GM08714 (cell line): ENCODE measurements at regions not wholly inside any gene's neighbourhood (a gene's known extent, or its start where the extent isn't known, plus 50 kb on each side); places are given as distances from the start of the nearest gene placed in this dataset.
"Not testable (repeated sequence)": the region's sequence is repeated elsewhere in the genome, so short reads cannot be mapped to it uniquely, and the experiment has no call there.

Source experiments
- H3K4me3 ChIP-seq: fragments of 200-500 bp; sonication (Bioruptor generic); 2 replicates; pipeline ENCODE4 v1.5.1; 2014; ENCODE audit warnings: mild to moderate bottlenecking, low read length, inconsistent platforms
- ZNF274 ChIP-seq: IDR thresholded peaks from 2 replicates; pipeline ENCODE4 v1.6.1; 2012; ENCODE audit warnings: mild to moderate bottlenecking, low read depth, low read length

DNA sequence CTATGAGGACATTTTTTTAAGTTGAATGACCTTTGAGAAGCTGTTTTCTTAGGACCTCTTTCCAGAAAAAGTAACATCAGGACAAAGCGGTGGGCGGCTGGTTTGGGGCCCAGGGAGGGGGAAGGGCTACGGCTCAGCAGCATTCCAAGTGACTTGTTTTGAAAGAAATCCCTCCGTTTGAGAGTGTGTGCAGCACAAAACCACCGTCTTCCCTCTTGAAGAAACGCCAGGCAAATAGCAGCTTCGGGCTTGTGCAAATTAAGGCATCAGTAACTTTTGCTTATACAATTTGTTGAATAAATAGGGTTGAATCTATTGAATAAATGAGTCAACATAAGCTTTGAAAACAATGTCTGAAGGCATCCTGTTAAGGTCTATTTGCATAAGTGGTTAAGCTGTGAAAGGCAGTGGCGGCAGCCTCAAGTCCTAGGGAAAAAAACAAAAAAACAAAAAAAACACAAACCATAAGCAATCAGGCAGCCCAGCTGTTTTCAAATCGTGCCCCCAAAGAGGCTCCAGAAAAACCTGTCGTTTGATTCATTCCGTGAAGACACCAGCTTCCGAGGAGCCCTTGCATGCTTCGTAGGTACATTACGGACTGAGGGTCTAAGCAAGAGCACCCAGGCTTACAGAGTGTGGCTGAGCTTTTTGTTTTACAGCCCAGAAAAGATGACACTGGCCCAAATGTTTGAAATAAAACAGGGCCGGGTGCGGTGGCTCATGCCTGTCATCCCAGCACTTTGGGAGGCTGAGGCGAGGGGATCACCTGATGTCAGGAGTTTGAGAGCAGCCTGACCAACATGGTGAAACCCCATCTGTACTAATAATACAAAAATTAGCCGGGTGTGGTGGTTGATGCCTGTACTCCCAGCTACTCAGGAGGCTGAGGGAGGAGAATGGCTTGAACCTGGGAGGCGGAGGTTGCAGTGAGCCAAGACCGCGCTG is 103.7 kb downstream of the CRLF2 start:
- no peak overlapping the region for H3K4me3 ChIP-seq
- no peak for TF ChIP-seq ZNF274

DNA sequence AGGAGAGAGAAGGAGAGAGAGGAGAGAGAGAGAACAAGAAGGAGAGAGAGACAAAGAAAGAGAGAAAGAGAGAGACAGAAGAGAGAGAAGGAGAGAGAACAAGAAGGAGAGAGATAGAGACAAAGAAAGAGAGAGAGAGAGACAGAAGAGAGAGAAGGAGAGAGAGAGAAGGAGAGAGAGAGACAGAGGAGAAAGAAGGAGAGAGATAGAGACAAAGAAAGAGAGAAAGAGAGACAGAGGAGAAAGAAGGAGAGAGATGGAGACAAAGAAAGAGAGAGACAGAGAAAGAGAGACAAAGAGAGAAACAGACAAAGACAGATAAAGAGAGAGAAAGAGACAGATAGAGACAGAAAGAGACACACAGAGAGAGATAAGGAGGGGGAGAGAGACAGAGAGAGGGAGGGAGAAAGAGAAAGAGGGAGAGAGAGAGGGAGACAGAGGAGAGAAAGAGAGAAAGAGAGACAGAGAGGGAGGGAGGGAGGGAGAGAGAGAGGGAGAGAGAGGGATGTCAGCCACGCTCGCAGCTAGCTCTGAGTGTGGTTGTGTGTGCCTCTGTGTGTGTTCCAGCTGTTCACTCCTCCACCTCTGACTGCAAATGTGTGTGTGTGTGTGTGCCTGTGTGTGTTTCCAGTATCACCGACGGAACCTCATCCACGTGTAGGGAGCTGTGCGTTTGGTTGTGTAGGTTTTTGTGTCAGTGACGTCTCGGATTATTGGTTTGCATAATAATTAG is 105.8 kb downstream of the CRLF2 start:
- no peak overlapping the region for H3K4me3 ChIP-seq
- TF ChIP-seq ZNF274 = no peak

DNA sequence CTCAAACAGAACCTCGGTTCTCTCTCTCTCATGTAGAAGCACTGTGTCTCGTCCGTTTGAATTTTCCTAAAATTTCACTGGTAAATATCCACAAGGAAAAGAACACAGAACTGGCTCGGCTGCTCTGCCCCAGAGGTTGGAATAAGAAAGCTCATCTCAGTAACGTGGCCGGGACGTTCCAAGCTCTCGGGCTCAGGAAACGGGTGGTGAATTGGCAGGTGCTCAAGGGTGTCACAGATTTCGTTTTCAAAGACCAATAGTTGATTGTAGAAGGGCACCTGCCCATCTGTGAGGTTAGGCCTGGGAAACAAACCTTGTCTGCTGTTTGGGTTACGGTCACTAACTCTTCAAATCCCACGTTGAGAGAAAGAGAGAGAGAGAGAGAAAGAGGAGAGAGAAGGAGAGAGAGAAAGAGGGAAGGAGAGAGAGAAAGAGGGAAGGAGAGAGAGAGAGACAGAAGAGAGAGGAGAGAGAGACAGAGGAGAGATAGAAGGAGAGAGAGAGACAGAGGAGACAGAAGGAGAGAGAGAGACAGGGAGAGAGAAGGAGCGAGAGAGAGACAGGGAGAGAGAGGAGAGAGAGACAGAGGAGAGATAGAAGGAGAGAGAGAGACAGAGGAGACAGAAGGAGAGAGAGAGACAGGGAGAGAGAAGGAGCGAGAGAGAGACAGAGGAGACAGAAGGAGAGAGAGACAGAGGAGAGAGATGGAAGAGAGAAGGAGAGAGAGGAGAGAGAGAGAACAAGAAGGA is 106.6 kb downstream of the CRLF2 start:
- no peak overlapping the region for H3K4me3 ChIP-seq
- no peak for TF ChIP-seq ZNF274

DNA sequence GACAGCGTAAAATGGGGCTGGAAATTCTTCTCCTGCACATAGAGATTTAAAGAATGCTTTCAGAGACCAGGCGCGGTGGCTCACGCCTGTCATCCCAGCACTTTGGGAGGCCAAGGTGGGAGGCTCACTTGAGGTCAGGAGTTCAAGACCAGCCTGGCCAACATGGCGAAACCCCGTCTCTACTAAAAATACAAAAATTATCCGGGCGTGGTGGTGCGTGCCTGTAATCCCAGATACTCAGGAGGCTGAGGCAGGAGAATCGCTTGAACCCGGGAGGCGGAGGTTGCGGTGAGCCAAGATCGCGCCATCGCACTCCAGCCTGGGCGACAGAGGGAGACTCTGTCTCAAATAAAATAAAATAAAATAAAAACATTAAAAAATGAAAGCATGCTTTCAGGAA is 107.4 kb downstream of the CRLF2 start:
- not testable (repeated sequence) for H3K4me3 ChIP-seq

DNA sequence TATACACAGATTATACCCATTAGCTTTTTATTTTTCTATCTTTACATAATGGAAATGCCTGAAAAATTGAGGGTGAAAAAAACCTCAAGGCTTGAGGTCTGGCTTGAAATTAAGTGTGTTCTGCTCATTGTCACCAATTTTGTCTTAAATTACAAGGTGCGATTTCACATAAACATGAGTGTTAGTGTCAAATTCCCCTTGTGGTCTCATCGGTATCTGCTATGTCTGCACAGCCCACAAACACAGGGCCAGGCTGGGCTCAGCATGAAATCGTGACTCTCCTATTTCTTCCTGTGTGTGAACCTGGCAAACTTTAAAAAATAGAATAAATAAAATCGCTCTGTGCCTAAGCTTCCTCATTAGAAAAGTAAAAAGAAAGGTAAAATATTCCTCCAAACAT is 109.1 kb downstream of the CRLF2 start:
- H3K4me3 ChIP-seq = no peak overlapping the region
- no peak for TF ChIP-seq ZNF274

DNA sequence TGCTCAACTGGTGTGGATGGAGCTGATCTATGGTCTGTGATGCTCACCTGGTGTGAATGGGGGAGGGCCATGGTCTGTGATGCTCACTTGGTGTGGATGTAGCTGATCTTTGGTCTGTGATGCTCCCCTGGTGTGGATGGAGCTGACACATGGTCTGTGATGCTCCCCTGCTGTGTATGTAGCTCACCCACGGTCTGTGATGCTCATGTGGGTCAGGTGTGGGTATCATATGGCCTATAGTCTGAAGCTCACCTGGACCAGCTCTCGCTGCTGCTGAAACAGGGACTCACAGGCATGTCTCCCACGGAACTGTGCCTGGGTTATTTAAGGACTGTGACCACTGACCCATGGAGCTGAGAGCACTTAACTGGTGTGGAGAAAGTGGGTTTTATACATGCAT is 109.7 kb downstream of the CRLF2 start:
- no peak for TF ChIP-seq ZNF274
- H3K4me3 ChIP-seq = no peak overlapping the region

DNA sequence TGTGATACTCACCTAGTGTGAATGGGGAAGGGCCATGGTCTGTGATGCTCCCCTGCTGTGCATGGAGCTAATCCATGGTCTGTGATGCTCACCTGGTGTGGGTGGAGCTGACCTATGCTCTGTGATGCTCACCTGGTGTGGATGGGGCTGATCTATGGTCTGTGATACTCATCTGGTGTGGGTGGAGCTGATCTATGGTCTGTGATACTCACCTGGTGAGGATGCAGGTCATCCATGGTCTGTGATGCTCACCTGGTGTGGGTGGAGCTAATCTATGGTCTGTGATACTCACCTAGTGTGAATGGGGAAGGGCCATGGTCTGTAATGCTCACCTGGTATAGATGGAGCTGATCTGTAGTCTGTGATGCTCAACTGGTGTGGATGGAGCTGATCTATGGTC is 110.2 kb downstream of the CRLF2 start:
- H3K4me3 ChIP-seq = not testable (repeated sequence)

DNA sequence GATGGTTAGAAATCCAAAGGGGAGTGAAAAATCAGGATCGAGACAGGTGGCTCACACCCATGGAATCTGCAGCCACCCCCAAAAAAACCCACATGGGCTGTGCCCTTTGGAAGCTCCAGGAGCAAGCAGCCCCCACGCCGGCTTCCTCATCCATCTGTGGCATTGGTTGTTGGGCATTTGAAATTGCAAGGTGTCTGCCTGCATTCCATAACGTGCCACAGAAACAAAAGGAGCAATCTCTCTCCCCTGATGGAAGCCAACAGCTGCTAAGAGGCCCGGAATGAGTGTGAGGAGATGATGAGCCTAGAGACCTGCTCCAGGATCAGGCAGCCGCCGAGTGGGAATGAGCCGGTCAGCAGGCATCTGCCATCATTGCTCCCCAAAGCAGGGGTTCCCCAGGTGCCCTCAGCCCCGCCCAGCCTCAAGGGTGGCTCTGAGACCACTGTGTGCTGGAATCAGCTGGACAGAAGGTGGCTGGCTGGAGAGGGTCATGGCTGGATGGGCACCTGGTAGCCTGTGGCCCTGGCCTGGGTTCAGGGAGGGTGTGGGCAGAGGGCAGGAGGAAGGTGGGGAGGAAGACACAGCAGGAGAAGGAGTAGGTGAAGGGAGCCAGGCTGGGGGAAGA is 113.2 kb downstream of the CRLF2 start:
- no peak overlapping the region for H3K4me3 ChIP-seq
- TF ChIP-seq ZNF274 = no peak

DNA sequence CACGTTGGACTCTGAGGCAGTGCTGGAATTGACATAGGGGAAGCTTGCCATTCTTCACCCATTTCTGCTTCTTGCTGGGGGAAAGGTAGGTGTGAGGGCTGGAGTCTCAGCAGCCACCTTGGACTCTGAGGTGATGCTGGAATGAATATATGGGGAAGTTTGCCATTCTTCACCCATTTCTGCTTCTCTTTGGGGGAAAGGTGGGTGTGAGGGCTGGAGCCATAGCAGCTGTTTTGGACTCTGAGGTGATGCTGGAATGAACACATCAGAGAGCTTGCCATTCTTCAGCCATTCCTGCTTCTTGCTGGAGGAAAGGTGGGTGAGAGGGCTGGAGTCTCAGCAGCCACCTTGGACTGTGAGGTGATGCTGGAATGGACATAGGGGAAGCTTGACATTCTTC is 115.1 kb downstream of the CRLF2 start:
- no peak for TF ChIP-seq ZNF274
- H3K4me3 ChIP-seq = no peak overlapping the region

DNA sequence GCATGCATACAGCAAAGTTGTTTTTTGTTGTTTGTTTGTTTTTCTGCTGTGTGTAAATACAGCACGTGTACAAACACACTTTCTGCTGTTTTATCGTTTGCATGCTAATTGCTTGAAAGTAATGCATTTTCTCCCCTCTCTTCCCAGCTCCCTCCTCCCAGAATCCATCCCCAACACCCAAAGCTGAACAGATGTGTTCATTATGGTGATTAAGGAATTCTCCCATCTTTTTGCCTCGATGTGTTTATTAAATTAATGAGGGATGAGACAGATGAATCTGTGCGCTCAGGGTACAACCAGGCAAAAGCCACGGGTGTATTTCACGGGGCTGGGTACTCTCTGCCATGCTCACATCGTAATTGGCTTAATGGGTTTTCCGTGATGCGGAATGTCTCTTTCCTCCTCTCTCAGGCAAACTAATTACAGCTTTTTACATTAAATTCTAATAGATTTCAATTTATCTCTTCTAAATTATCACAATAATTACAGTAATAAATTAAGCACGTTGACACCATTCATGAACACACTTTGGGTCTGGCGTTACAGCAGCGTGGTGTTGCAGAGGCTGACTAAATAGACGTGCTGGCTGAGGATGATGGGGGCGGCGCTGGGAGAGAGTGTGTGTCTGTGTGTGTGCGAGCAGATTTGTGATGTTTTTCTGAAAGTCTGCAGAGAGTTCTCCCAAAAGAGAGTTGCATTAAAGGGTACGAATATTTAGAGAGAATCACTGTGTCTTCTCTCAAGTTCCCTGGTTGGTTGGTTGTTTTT is 117.7 kb downstream of the CRLF2 start:
- no peak for TF ChIP-seq ZNF274
- H3K4me3 ChIP-seq = no peak overlapping the region

DNA sequence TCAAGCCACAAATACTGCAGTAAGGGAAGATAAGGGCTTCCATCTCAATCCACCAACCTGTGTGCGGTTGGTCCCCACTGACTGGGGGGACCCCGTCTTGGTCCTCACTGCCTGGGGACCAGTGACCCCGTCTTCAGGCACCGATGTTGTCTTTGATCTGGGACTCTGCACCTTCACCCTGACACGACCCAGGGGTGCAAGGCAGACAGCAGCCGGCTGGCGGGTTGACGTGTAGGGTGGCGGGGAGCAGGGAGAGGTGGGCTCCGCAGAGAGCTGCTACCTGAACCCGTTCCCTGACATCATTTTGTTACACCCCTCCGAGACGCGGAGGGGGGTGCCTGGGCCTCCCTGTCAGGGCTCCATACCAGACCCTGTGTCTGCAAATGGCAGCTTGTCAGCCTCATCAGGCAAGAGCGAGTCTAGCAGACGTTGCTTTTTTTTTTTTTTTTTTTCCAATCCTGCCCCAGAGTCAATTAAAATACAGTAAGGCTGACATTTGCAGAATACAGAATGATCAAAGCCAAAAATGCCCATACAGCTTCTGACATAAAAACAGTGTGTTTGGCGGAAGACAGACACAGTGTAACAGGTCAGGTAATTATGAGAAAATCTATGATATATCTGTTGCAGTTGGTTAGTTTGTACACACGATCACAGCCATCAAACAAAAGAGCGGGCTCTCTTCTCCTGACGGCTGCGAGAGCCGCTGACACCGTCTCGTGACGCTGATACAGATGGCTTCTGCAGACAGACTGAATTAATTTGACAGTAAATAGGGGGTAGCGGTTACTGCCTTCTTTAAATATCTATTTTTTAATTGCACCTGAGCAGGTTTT is 118.6 kb downstream of the CRLF2 start:
- no peak overlapping the region for H3K4me3 ChIP-seq
- no peak for TF ChIP-seq ZNF274

DNA sequence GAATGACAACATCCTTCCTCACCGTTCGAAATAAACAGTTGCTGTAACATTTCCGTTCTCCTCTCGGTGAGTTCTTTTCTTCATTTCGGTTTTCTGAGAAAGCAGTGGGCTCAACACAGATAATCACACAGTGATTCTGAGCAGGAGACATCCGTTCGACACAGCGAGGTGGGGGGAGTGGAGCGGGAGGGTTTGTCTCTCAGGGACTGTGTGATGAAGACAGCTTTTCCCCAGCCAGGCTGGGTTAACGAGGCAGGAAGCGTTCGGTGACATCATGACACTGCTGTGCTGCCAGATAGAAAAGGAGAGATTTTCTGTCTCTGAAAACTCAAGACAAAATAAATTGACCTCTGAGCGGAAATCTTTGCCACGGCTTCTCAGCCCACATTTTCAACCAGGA is 119.3 kb downstream of the CRLF2 start:
- TF ChIP-seq ZNF274 = no peak
- H3K4me3 ChIP-seq = no peak overlapping the region
